AG04449 (cell line): ENCODE measurements at regions not wholly inside any gene's neighbourhood (a gene's known extent, or its start where the extent isn't known, plus 50 kb on each side); places are given as distances from the start of the nearest gene placed in this dataset.

Experiments
- CTCF ChIA-PET: fragments of 350-600 bp; formaldehyde crosslinking; extraction: SDS; loops from one replicate; lab custom pipeline; 2021; ENCODE audit warnings: antibody characterized with exemption; lab: Yijun Ruan, JAX
- POLR2A ChIA-PET: fragments of 400-600, 350-600 bp; formaldehyde crosslinking; extraction: SDS; loops from one replicate; lab custom pipeline; 2020; ENCODE audit warnings: antibody characterized with exemption, inconsistent platforms; lab: Yijun Ruan, JAX
- DNase-seq: peaks from one replicate; pipeline ENCODE4 v3.0.0-alpha.2; 2010; ENCODE audit warnings: low read depth, low spot score
- H3K4me3 ChIP-seq: 2 replicates; pipeline ENCODE4 v1.5.1; 2011; ENCODE audit warnings: low read depth, mild to moderate bottlenecking, control low read depth, low read length
- TF ChIP-seq, protein P1 (sequence below): IDR thresholded peaks from one replicate; pipeline ENCODE4 v1.5.1; 2011; ENCODE audit warnings: mild to moderate bottlenecking, moderate library complexity, low read length, control low read depth, inconsistent platforms; ENCODE audit not compliant: insufficient read depth; ENCODE audit errors: missing control alignments

DNA sequence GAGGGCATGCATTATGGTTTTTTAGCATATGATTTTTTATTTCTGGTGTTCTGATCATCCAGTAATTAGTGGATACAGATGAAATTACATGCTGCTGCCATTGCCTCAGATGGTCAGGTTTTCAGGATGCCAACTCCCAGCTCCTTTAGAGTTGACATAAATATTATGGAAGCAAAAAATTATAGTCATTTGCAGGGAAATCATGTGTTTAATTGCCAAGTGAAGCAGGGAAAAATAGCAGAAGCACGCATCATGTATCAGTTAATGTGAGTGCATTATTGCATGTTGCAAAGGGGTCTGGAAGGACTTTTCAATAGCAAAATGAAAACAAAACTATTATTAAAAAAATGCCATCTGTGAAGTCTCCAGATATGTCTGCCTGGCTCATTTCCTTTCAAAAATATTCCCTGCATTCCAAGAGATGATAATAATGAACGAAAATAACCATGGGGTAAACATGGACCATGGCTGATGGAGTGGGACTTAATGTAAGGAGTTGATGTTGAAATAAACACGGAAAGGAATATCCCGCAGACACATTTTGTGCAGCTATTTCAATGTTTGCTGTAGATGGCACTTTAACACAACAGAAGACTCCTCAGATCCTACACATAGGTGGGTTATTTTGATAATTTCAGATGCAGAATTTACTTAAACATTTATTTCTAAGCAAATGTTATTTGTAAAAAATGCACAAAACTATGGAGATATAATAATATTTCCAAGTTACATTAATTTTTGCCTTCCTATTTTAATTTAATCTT, 87.7 kb upstream of the DYNAP start:
- POLR2A ChIA-PET, result no interaction called here
- DNase-seq, result no peak
- H3K4me3 ChIP-seq, result no peak overlapping the region
- TF ChIP-seq, protein P1, sequence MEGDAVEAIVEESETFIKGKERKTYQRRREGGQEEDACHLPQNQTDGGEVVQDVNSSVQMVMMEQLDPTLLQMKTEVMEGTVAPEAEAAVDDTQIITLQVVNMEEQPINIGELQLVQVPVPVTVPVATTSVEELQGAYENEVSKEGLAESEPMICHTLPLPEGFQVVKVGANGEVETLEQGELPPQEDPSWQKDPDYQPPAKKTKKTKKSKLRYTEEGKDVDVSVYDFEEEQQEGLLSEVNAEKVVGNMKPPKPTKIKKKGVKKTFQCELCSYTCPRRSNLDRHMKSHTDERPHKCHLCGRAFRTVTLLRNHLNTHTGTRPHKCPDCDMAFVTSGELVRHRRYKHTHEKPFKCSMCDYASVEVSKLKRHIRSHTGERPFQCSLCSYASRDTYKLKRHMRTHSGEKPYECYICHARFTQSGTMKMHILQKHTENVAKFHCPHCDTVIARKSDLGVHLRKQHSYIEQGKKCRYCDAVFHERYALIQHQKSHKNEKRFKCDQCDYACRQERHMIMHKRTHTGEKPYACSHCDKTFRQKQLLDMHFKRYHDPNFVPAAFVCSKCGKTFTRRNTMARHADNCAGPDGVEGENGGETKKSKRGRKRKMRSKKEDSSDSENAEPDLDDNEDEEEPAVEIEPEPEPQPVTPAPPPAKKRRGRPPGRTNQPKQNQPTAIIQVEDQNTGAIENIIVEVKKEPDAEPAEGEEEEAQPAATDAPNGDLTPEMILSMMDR, result no peak
- CTCF ChIA-PET, result no interaction called here

DNA sequence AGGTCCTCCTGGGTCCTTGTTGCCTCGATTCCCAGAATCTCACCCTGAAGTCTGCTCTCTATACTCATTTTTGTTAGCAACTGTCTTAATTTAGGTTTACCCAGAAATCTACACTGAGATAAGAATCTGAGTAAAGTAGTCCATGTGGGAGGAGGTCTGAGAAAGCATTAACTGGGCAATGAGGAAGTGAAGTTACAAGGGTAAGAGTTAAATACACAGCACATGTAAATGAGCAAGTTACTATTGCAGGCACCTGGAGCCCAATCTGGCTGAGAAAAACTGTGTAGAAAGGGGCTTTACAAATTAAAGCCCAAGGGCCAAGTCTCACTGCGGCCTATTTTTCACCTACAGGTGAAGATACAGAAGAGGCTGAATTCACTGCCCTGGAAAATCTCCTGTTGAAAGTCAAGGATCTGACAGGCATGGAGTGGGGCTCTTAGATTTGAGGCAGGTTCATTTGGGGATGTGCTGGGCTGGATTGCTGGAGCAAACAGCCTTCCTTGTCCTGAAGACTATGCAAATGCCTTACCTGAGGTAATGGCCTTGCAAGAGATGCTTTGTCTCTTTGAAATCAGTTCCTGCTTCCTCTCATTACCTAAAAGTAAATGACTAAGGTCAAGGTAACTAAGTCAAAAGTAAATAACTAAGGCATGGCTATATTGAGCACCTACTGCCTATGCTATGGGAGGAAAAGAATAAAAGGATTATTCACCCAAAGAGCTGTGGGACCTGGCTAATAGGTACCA, 84.4 kb upstream of the DYNAP start:
- no peak overlapping the region for H3K4me3 ChIP-seq
- CTCF ChIA-PET, result no interaction called here
- POLR2A ChIA-PET, result no interaction called here
- TF ChIP-seq, protein P1, result no peak
- no peak for DNase-seq

DNA sequence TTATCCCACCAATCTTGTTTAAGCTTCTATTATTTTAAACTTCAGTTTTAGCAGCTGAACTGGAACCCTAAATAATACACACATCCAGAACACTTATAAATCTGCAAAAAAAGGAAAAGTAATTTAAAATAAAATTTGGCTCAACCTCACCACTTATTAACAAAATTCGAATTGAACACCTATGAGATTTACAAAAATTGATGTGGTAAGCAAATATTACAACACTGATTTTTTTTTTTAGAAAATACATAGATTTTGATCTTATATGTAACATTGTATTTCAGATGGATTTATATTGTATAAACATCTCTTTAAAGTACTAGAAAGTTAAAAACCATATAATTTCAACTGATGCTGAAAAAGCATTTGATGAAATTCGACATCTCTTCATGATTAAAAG, 81.3 kb upstream of the DYNAP start:
- ChIA-PET CTCF (no interaction called here), POLR2A (no interaction called here)
- H3K4me3 ChIP-seq, result no peak overlapping the region

DNA sequence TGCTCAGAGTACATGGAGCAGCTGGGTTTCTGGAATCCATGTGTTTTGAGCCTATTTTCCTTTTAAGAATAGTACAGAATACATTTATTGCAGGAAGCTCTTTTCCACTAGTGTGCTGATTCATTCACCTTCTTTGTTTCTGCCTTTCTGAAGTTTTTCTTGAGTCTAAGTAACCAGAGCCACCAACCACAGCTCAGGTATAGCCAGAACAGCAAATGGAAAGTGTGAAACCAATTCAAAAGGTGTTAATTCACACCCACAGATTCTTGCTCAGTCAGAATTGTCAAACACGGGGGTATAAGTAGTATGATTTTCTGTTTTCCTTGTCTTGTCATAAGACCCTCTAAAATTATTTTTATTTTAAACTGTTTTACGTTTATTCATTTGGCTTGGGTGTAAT, 75.9 kb upstream of the DYNAP start:
- CTCF ChIA-PET, result interaction anchor here (1.2 kb wide), 1 partner anchor 71 kb away, joined by 3 read pairs; no protein-coding TSS in a partner anchor
- POLR2A ChIA-PET, result no interaction called here
- no peak overlapping the region for H3K4me3 ChIP-seq
- no peak for DNase-seq
- TF ChIP-seq, protein P1, result no peak

More for the DNA sequence above, 81.3 kb upstream of the DYNAP start:
- no peak for DNase-seq
- TF ChIP-seq, protein P1, result no peak

DNA sequence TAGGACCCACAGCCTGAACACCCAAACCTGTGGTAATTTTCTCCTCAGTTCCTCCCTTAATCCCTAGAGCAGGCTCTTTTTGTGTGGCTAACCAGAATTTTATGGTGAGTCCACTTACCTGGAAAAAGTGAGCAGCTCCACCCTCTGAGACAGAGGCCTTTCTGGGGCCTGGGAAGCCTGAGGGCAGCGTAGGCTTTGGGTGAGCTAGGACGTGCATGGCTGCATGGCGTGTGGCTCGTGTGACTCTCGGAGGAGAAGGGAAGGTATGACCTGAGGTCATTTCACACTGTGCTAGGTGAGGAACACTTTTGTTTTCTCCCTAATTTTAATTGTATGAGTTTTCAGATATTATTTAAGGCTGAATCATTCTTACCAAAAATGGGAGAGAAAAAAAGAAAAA, 73.5 kb upstream of the DYNAP start:
- TF ChIP-seq, protein P1, result no peak
- no peak for DNase-seq
- ChIA-PET CTCF (no interaction called here), POLR2A (no interaction called here)
- no peak overlapping the region for H3K4me3 ChIP-seq

DNA sequence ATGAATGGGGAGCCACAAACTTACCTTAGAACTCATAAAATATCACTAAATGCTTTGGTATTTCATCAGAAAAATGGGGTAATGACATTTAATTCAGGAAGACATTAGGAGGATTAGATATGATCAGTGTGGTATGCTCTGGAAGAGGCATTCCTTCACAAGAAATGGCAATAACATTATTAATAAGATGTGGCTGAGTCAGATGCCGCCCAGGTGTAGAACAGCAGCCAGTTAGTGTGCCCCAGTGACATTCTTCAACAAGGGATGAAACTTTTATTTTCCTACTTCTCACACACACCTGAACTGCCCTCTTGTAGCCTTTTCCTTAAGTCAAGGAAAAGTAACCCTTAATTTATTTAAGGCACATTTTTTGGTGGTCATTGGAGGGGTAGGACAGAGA, 69.2 kb upstream of the DYNAP start:
- no peak for DNase-seq
- TF ChIP-seq, protein P1, result no peak
- H3K4me3 ChIP-seq, result no peak overlapping the region
- POLR2A ChIA-PET, result no interaction called here
- CTCF ChIA-PET, result no interaction called here
